GM19395 (cell line): ENCODE measurements at regions not wholly inside any gene's neighbourhood (a gene's known extent, or its start where the extent isn't known, plus 50 kb on each side); places are given as distances from the start of the nearest gene placed in this dataset.
"Not testable (repeated sequence)": the region's sequence is repeated elsewhere in the genome, so short reads cannot be mapped to it uniquely, and the experiment has no call there.

Experiments used
- ATAC-seq: cut with Tn5 transposase; IDR thresholded peaks from one replicate; pipeline ENCODE4 v1.9.1; 2021; ENCODE audit warnings: mild to moderate bottlenecking, moderate library complexity; ENCODE audit not compliant: unreplicated experiment

DNA sequence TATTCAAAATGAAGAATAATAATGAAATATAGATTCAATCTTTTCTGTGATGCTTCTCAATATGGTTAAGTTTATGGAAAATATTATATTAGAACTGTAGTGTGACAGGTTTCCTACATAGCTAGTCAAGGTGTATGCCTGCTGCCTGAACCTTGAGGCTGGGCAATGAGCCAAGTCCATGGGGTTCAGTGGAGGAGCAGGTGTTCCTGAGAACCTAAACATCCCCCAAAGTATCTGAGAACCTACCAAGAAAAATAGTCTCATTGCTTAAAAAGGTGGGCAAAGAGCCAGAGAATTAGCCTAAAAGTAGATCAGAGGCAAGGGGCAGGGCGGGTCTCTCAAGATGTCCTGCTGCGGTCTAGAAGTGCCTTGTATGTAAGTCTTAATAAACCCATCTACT, 185.9 kb upstream of the SPHKAP start:
- ATAC-seq = no peak

GRCh38 chr2:228359473-228359872, 178.0 kb upstream of the SPHKAP start:
- ATAC-seq = no peak

- no peak for ATAC-seq
Measured at GRCh38 chr2:228355897-228356296, 174.4 kb upstream of the SPHKAP start.

GRCh38 chr2:228352980-228353379, 171.5 kb upstream of the SPHKAP start:
- ATAC-seq = not testable (repeated sequence)

DNA sequence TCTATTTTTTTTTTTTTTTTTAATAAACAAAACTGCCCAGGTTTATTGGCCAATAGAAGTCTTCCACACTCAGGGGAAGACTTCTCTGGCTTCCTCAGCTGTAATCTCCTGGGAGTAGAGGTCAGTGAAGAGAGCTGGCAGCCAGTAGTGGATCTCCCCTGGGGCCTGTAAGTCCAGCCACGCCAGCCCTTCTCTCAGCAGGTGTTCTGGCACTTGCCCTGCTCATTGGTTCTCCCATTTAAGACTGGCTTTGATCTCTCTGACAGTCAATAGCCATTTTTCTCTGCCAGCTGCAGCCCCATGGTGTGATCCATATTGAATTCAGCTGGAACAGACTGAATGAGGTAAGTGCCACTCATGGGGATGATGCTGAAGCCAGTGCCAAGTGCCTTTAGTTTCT, 170.6 kb upstream of the SPHKAP start:
- ATAC-seq = no peak

DNA sequence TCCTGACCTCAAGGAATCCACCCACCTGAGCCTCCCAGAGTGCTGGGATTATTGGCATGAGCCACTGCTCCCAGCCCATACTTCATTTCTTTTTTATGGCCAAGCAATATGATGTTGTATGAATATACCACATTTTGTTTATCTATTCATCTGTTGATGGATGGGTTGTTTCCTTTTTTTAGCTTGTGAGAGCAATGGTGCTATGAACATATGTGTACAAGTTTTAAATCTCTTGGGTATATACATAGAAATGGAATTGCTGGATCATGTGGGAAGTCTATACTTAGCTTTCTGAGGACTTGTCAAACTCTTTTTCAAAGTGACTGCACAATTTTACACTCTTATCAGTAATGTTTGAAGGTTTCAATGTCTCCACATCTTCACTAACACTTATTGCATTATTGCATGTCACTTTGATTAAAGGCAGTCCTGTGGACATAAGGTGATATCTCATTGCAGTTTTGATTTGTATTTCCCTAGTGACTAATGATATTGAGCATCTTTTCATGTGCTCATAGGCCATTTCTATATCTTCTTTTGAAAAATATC, 167.1 kb upstream of the SPHKAP start:
- ATAC-seq = no peak

- ATAC-seq = no peak
Measured at GRCh38 chr2:228344531-228344930, 163.0 kb upstream of the SPHKAP start.

- no peak for ATAC-seq
Measured at GRCh38 chr2:228339525-228339924, 158.0 kb upstream of the SPHKAP start.

DNA sequence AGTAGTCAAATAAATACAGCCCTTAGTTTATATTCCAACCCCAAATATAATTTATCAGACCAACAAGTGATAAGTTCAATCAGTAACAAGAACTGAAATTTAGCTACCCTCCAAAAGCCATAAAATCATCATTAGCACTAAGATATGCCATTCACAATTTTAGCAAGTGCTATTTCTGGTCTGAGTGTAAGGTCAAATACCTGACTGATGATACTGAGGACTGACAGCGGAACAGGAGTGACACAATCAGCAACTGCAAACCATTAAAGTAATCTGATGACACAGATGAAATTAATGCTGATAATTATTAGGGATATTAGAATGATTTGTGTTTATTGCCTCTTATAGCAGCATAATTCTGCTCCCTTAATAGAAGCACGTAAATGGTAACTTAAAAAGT, 152.7 kb upstream of the SPHKAP start:
- ATAC-seq = no peak

GRCh38 chr2:228329282-228329681, 147.8 kb upstream of the SPHKAP start:
- no peak for ATAC-seq

DNA sequence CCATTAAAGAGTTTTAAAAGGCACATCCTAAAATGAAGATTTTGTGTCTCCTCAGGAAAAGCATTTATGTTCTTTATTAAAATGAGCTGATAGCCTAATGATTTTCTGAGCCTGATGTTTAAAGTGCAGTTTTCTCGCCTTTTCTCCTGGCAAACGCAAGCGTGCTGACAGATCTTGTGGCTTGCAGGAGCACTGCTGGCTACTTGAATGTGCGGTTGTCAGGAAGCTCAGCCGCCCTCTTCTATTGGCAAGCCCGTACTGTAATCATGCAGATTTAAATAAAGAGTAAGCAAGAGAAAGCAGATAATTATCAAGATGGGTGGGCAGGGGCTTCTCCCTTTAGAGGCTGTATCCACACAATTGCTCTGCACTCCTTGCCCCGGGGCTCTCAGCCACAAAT, 139.5 kb upstream of the SPHKAP start:
- ATAC-seq = no peak

DNA sequence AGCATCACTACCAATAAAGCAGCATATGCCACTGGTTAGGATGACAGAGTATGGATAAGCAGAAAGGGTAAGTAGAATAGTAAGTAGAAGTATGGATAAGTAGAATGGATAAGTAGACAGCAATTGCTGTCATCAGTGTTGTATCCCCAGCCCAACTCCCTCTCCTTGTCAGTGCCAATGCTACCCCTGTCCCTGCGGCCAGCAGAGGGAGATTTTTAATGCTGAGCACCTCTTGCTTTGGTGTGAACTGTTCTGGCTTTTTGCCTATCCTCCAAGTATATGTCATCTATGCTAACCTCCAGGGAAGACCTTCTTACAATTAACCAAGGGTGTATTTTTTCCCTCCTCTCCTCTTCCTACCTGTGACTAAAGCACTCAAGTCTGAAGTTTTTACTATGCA, 136.7 kb upstream of the SPHKAP start:
- no peak for ATAC-seq

DNA sequence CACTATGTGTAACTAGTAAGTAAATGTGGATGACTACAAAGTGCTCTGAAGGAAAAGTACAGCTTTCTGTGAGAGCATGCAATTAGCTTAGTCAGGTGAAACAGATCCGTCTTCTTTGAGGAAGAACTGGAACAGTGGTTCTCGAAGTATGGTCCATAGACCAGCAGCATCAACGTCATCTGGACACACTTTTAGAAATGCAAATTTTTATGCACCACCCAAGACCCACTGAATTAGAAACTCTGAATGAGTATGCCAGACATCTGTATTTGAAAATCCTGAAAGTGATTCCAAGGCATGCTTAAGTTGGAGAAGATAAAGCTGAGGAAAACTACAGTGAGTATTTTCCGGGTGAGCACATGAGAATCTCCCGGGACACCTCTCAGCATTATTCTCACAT, 130.7 kb upstream of the SPHKAP start:
- ATAC-seq = no peak

- no peak for ATAC-seq
Measured at GRCh38 chr2:228303960-228304359, 122.5 kb upstream of the SPHKAP start.

GRCh38 chr2:228283491-228284171, 102.1 kb upstream of the SPHKAP start:
- no peak for ATAC-seq

DNA sequence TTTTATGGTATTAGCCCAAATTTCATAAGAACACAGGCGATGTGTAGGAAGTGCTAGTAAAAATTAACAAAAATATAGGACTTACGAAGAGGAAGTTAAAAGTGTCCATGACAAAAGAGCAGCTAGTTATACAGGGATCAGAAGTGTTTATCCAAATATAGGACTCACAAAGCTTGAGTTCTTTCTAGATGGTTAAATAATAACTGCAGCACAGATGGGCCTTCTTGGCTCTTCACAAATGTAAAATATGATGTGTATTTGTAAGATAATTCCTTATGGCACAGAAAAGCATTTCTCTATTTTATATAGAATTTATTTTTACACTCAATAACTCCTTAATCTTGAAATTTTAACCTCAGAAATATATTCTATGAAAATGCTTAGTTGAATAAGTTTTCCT, 100.9 kb upstream of the SPHKAP start:
- ATAC-seq = no peak

DNA sequence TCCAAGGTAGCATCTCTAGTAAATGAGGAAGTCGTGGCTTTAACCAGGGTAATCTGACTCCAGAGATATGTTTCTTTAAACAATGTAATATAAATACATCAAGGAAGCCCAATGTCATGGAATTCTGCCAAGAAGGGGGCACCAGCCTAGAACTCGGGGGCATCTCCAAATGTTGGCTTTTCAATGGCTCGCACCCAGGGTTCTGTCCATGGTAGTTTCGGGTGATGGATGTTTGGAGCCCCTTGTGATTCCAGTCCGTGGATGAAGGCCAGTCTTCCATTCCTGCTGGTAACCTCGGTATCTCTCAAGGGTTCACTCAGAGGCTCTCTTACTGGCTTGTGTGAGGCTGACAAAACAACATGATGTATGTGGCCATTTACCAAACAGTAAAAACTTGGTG, 91.7 kb upstream of the SPHKAP start:
- ATAC-seq = no peak

DNA sequence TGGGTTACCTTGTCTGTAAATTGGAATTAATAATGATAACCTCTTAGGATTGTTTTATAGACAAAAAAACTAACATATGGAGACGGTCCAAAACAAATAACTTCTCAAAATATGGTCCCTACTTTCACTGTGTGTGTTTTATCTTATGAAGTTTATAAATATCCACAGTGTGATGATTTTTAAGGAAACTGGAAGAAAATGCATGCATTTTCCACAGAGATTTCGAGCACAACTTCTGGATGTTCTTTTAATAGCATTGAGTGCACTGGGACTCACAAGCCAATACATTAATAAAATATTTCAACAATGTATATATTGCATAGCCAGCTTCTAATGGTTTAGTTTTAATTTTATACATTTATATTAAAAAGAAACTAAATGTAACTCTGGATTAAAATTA, 87.9 kb upstream of the SPHKAP start:
- ATAC-seq = no peak

DNA sequence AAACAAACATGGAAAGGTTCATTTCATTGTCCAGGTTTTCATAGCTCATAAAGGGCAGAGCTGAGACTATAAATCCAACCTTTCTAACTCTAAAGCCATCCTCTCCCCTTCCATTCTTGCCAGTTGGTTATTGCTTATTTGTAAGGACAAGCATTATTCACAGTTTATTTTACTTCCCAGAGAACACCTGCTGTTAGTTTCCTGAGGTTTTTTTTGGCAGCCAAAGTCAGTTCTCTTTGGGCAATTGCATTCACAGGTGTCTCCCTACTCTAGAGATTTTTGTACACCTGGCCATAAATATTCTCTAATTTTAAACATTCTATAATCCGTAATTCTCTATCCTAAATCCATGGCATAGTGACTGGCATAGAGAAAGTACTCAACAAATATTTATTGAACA, 87.3 kb upstream of the SPHKAP start:
- no peak for ATAC-seq

GRCh38 chr2:228268301-228268700, 86.8 kb upstream of the SPHKAP start:
- no peak for ATAC-seq

DNA sequence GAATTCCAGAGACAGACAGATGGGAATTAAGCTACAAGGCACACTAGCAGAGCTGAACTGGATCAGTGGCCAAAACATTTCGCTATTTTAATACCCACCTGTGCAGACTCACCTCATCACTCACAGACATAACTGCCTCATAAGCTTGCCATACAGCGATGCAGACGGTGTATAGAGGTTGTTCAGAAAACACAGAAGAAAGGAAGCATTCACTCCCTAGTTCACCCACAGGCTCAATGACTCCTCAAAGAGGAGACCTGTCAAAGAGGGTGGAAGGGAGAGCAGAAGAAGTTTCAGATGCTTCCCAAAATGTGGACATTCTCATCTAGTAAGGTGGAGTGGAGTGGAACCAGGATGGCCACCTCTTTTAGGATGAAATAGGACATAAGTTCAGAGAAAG, 81.7 kb upstream of the SPHKAP start:
- ATAC-seq = no peak

DNA sequence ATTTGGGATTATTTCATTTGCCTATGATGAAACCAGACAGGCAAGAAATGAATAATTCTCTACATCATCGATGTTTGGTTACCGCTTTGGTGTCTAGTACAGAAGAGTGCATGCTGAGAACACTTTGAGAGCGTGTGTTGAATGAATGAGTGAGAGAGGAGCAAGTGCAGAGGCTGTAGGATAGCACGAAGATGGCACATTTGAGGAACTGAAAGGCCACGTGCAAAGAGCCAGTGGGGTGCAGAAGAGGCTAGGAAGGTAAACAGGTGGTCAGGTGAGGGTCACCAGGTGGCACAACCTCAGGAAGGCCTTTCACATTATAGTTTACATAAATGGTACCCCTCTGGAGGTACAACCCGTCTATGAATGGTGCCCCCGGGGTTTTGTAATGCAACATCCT, 80.1 kb upstream of the SPHKAP start:
- ATAC-seq = no peak

DNA sequence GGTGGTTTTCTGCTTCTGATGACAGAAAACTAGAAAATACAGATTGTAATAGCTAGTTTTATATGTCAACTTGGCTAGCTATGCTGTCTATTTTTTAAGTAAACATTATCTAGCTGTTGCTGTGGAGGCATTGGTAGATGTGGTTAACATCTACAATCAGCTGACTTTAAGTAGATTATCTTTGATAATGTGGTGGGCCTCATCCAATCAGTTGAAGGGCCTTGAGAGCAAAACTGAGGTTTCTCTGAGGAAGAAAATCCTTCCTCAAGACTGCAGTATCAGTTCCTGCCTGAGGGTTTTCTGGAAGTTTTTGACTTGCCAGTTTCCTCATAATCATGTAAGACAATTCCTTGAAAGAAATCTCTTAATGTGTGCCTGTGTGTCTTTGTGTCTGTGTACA, 75.9 kb upstream of the SPHKAP start:
- no peak for ATAC-seq
